ENCODE measurements at regions not wholly inside any gene's neighbourhood (a gene's known extent, or its start where the extent isn't known, plus 50 kb on each side); places are given as distances from the start of the nearest gene placed in this dataset.
"Not testable (repeated sequence)": the region's sequence is repeated elsewhere in the genome, so short reads cannot be mapped to it uniquely, and the experiment has no call there.

- H3K4me3 ChIP-seq (ENCODE audit: low read depth, low read length), result no peak overlapping the region
- no peak for TF ChIP-seq CTCF (IDR thresholded peaks at IDR 0.05; ENCODE audit: insufficient read depth, low read depth, low read length, missing control alignments)
- no peak for DNase-seq (ENCODE audit: low read depth)
Measured at GRCh38 chr10:16020836-16021235, 160.5 kb upstream of the MINDY3 start.

GRCh38 chr10:16026832-16027231 lies 166.5 kb upstream of the MINDY3 start:
- not testable (repeated sequence) for DNase-seq (ENCODE audit: low read depth); H3K4me3 ChIP-seq (ENCODE audit: low read depth, low read length)

- no peak for DNase-seq (ENCODE audit: low read depth)
- TF ChIP-seq CTCF (IDR thresholded peaks at IDR 0.05; ENCODE audit: insufficient read depth, low read depth, low read length, missing control alignments), result no peak
- H3K4me3 ChIP-seq (ENCODE audit: low read depth, low read length), result no peak overlapping the region
Measured at GRCh38 chr10:16030562-16030961, 170.3 kb upstream of the MINDY3 start.

GRCh38 chr10:16049050-16049449 lies 188.7 kb upstream of the MINDY3 start:
- DNase-seq (ENCODE audit: low read depth), result no peak
- TF ChIP-seq CTCF (IDR thresholded peaks at IDR 0.05; ENCODE audit: insufficient read depth, low read depth, low read length, missing control alignments), result peak; percentile 12
- H3K4me3 ChIP-seq (ENCODE audit: low read depth, low read length), result no peak overlapping the region

GRCh38 chr10:16049782-16050181 lies 189.5 kb upstream of the MINDY3 start:
- no peak overlapping the region for H3K4me3 ChIP-seq (ENCODE audit: low read depth, low read length)
- no peak for TF ChIP-seq CTCF (IDR thresholded peaks at IDR 0.05; ENCODE audit: insufficient read depth, low read depth, low read length, missing control alignments)
- DNase-seq (ENCODE audit: low read depth), result no peak

- TF ChIP-seq CTCF (IDR thresholded peaks at IDR 0.05; ENCODE audit: insufficient read depth, low read depth, low read length, missing control alignments), result no peak
- H3K4me3 ChIP-seq (ENCODE audit: low read depth, low read length), result no peak overlapping the region
- no peak for DNase-seq (ENCODE audit: low read depth)
Measured at GRCh38 chr10:16063350-16063749, 203.0 kb upstream of the MINDY3 start.

GRCh38 chr10:16083551-16083950 lies 223.2 kb upstream of the MINDY3 start:
- not testable (repeated sequence) for DNase-seq (ENCODE audit: low read depth); H3K4me3 ChIP-seq (ENCODE audit: low read depth, low read length)

- H3K4me3 ChIP-seq (ENCODE audit: low read depth, low read length), result no peak overlapping the region
- no peak for TF ChIP-seq CTCF (IDR thresholded peaks at IDR 0.05; ENCODE audit: insufficient read depth, low read depth, low read length, missing control alignments)
- no peak for DNase-seq (ENCODE audit: low read depth)
Measured at GRCh38 chr10:16105082-16105481, 244.8 kb upstream of the MINDY3 start.

All from GM12865 (cell line).